ENCODE measurements at regions not wholly inside any gene's neighbourhood (a gene's known extent, or its start where the extent isn't known, plus 50 kb on each side); places are given as distances from the start of the nearest gene placed in this dataset.

GRCh38 chr7:28310460-28310848, 101.9 kb upstream of the CREB5 start:
- H3K9me3 ChIP-seq (ENCODE audit: control insufficient read depth, low read length): no peaks in the 10 kb centered on the region
- no peaks in the 10 kb centered on the region for H3K27me3 ChIP-seq (replicated peaks; ENCODE audit: control insufficient read depth, insufficient read depth, low read length)
- no peak for DNase-seq (ENCODE audit: low read depth)

GRCh38 chr7:28311670-28312069, 100.6 kb upstream of the CREB5 start:
- DNase-seq (ENCODE audit: low read depth): no peak
- Histone ChIP-seq H3K9me3 (ENCODE audit: control insufficient read depth, low read length) (no peaks in the 10 kb centered on the region), H3K4me1 (ENCODE audit: control insufficient read depth, insufficient read depth, low read length) (peaks cover 19% of the 10 kb centered on the region)

More at GRCh38 chr7:28310460-28310848, 101.9 kb upstream of the CREB5 start:
- Histone ChIP-seq H3K36me3 (ENCODE audit: control insufficient read depth, insufficient read depth, low read length, severe bottlenecking) (no peaks in the 10 kb centered on the region), H3K9ac (ENCODE audit: low read length) (no peak overlapping the region), H3K4me1 (ENCODE audit: control insufficient read depth, insufficient read depth, low read length) (peaks cover 7% of the 10 kb centered on the region), H3K4me3 (ENCODE audit: low read length) (no peak overlapping the region)

GRCh38 chr7:28312948-28313347, 99.4 kb upstream of the CREB5 start:
- Histone ChIP-seq H3K4me3 (ENCODE audit: low read length) (no peak overlapping the region), H3K27me3 (replicated peaks; ENCODE audit: control insufficient read depth, insufficient read depth, low read length) (no peaks in the 10 kb centered on the region), H3K4me1 (ENCODE audit: control insufficient read depth, insufficient read depth, low read length) (peaks cover 27% of the 10 kb centered on the region), H3K36me3 (ENCODE audit: control insufficient read depth, insufficient read depth, low read length, severe bottlenecking) (no peaks in the 10 kb centered on the region), H3K9me3 (ENCODE audit: control insufficient read depth, low read length) (no peaks in the 10 kb centered on the region), H3K9ac (ENCODE audit: low read length) (no peak overlapping the region)
- no peak for DNase-seq (ENCODE audit: low read depth)

More at GRCh38 chr7:28311670-28312069, 100.6 kb upstream of the CREB5 start:
- Histone ChIP-seq H3K36me3 (ENCODE audit: control insufficient read depth, insufficient read depth, low read length, severe bottlenecking) (no peaks in the 10 kb centered on the region), H3K4me3 (ENCODE audit: low read length) (no peak overlapping the region), H3K27me3 (replicated peaks; ENCODE audit: control insufficient read depth, insufficient read depth, low read length) (no peaks in the 10 kb centered on the region), H3K9ac (ENCODE audit: low read length) (no peak overlapping the region)

GRCh38 chr7:28314841-28315240, 97.5 kb upstream of the CREB5 start:
- H3K36me3 ChIP-seq (ENCODE audit: control insufficient read depth, insufficient read depth, low read length, severe bottlenecking): no peaks in the 10 kb centered on the region
- H3K9ac ChIP-seq (ENCODE audit: low read length): no peak overlapping the region
- peaks cover 32% of the 10 kb centered on the region for H3K4me1 ChIP-seq (ENCODE audit: control insufficient read depth, insufficient read depth, low read length)
- peak overlapping the region; percentile 28 for H3K4me3 ChIP-seq (ENCODE audit: low read length)
- no peak for DNase-seq (ENCODE audit: low read depth)
- no peaks in the 10 kb centered on the region for H3K27me3 ChIP-seq (replicated peaks; ENCODE audit: control insufficient read depth, insufficient read depth, low read length)
- no peaks in the 10 kb centered on the region for H3K9me3 ChIP-seq (ENCODE audit: control insufficient read depth, low read length)

- Histone ChIP-seq H3K4me1 (ENCODE audit: control insufficient read depth, insufficient read depth, low read length) (peaks cover 32% of the 10 kb centered on the region), H3K27me3 (replicated peaks; ENCODE audit: control insufficient read depth, insufficient read depth, low read length) (no peaks in the 10 kb centered on the region), H3K36me3 (ENCODE audit: control insufficient read depth, insufficient read depth, low read length, severe bottlenecking) (no peaks in the 10 kb centered on the region), H3K9ac (ENCODE audit: low read length) (no peak overlapping the region), H3K4me3 (ENCODE audit: low read length) (peak overlapping the region; percentile 28), H3K9me3 (ENCODE audit: control insufficient read depth, low read length) (no peaks in the 10 kb centered on the region)
- no peak for DNase-seq (ENCODE audit: low read depth)
Measured at GRCh38 chr7:28315565-28316410, 96.5 kb upstream of the CREB5 start.

GRCh38 chr7:28316489-28316888, 95.8 kb upstream of the CREB5 start:
- Histone ChIP-seq H3K4me1 (ENCODE audit: control insufficient read depth, insufficient read depth, low read length) (peaks cover 32% of the 10 kb centered on the region), H3K9me3 (ENCODE audit: control insufficient read depth, low read length) (no peaks in the 10 kb centered on the region), H3K4me3 (ENCODE audit: low read length) (peak overlapping the region; percentile 28), H3K9ac (ENCODE audit: low read length) (no peak overlapping the region), H3K36me3 (ENCODE audit: control insufficient read depth, insufficient read depth, low read length, severe bottlenecking) (no peaks in the 10 kb centered on the region), H3K27me3 (replicated peaks; ENCODE audit: control insufficient read depth, insufficient read depth, low read length) (no peaks in the 10 kb centered on the region)
- peak; percentile 72 for DNase-seq (ENCODE audit: low read depth)

- H3K4me3 ChIP-seq (ENCODE audit: low read length): no peak overlapping the region
- peaks cover 32% of the 10 kb centered on the region for H3K4me1 ChIP-seq (ENCODE audit: control insufficient read depth, insufficient read depth, low read length)
- no peaks in the 10 kb centered on the region for H3K9me3 ChIP-seq (ENCODE audit: control insufficient read depth, low read length)
- no peak overlapping the region for H3K9ac ChIP-seq (ENCODE audit: low read length)
- no peaks in the 10 kb centered on the region for H3K27me3 ChIP-seq (replicated peaks; ENCODE audit: control insufficient read depth, insufficient read depth, low read length)
- H3K36me3 ChIP-seq (ENCODE audit: control insufficient read depth, insufficient read depth, low read length, severe bottlenecking): no peaks in the 10 kb centered on the region
- no peak for DNase-seq (ENCODE audit: low read depth)
Measured at GRCh38 chr7:28318101-28318762, 94.1 kb upstream of the CREB5 start.

- Histone ChIP-seq H3K9ac (ENCODE audit: low read length) (no peak overlapping the region), H3K27me3 (replicated peaks; ENCODE audit: control insufficient read depth, insufficient read depth, low read length) (no peaks in the 10 kb centered on the region), H3K36me3 (ENCODE audit: control insufficient read depth, insufficient read depth, low read length, severe bottlenecking) (no peaks in the 10 kb centered on the region), H3K4me1 (ENCODE audit: control insufficient read depth, insufficient read depth, low read length) (no peaks in the 10 kb centered on the region), H3K4me3 (ENCODE audit: low read length) (no peak overlapping the region), H3K9me3 (ENCODE audit: control insufficient read depth, low read length) (no peaks in the 10 kb centered on the region)
- DNase-seq (ENCODE audit: low read depth): no peak
Measured at GRCh38 chr7:28323833-28324232, 88.5 kb upstream of the CREB5 start.

GRCh38 chr7:28328146-28328545, 84.2 kb upstream of the CREB5 start:
- Histone ChIP-seq H3K9ac (ENCODE audit: low read length) (no peak overlapping the region), H3K27me3 (replicated peaks; ENCODE audit: control insufficient read depth, insufficient read depth, low read length) (no peaks in the 10 kb centered on the region), H3K4me1 (ENCODE audit: control insufficient read depth, insufficient read depth, low read length) (peaks cover 13% of the 10 kb centered on the region), H3K4me3 (ENCODE audit: low read length) (no peak overlapping the region), H3K9me3 (ENCODE audit: control insufficient read depth, low read length) (no peaks in the 10 kb centered on the region), H3K36me3 (ENCODE audit: control insufficient read depth, insufficient read depth, low read length, severe bottlenecking) (no peaks in the 10 kb centered on the region)
- DNase-seq (ENCODE audit: low read depth): no peak

- H3K36me3 ChIP-seq (ENCODE audit: control insufficient read depth, insufficient read depth, low read length, severe bottlenecking): no peaks in the 10 kb centered on the region
Measured at GRCh38 chr7:28328822-28329660, 83.3 kb upstream of the CREB5 start.

More at GRCh38 chr7:28328822-28329660, 83.3 kb upstream of the CREB5 start:
- no peak overlapping the region for H3K4me3 ChIP-seq (ENCODE audit: low read length)
- no peaks in the 10 kb centered on the region for H3K27me3 ChIP-seq (replicated peaks; ENCODE audit: control insufficient read depth, insufficient read depth, low read length)
- DNase-seq (ENCODE audit: low read depth): no peak
- peaks cover 13% of the 10 kb centered on the region for H3K4me1 ChIP-seq (ENCODE audit: control insufficient read depth, insufficient read depth, low read length)
- no peaks in the 10 kb centered on the region for H3K9me3 ChIP-seq (ENCODE audit: control insufficient read depth, low read length)
- no peak overlapping the region for H3K9ac ChIP-seq (ENCODE audit: low read length)

Data from adipocyte (in vitro differentiated cells).